Cardiac septum (tissue), 1 donor: ENCODE measurements at regions not wholly inside any gene's neighbourhood (a gene's known extent, or its start where the extent isn't known, plus 50 kb on each side); places are given as distances from the start of the nearest gene placed in this dataset.
"Not testable (repeated sequence)": the region's sequence is repeated elsewhere in the genome, so short reads cannot be mapped to it uniquely, and the experiment has no call there.

Experiments used
- DNase-seq: peaks from one replicate; pipeline ENCODE4 v3.0.0-alpha.2; 2020; ENCODE audit warnings: low spot score
- intact Hi-C: fragments of 100-400 bp; cut with DNase I; formaldehyde crosslinking; loops from one replicate; pipeline ENCODE4 v1.14.0; 2022
- donor health status: DM: no; HTN: no; CAD: no.

- intact Hi-C loops = no loop called here
Measured at GRCh38 chr4:54560513-54560912, 97.2 kb upstream of the KIT start.

GRCh38 chr4:54561940-54562339 is 95.8 kb upstream of the KIT start:
- intact Hi-C loops = no loop called here
- DNase-seq = no peak

More at GRCh38 chr4:54560513-54560912, 97.2 kb upstream of the KIT start:
- no peak for DNase-seq

- DNase-seq = no peak
- intact Hi-C loops = no loop called here
Measured at GRCh38 chr4:54566608-54567007, 91.1 kb upstream of the KIT start.

GRCh38 chr4:54567327-54567726 is 90.4 kb upstream of the KIT start:
- intact Hi-C loops = no loop called here
- no peak for DNase-seq

GRCh38 chr4:54568184-54568583 is 89.6 kb upstream of the KIT start:
- intact Hi-C loops = no loop called here
- no peak for DNase-seq

GRCh38 chr4:54570822-54571221 is 86.9 kb upstream of the KIT start:
- no peak for DNase-seq
- intact Hi-C loops = no loop called here

GRCh38 chr4:54571293-54572151 is 86.2 kb upstream of the KIT start:
- DNase-seq = no peak
- intact Hi-C loops = no loop called here

GRCh38 chr4:54572152-54572542 is 85.6 kb upstream of the KIT start:
- intact Hi-C loops = no loop called here
- DNase-seq = no peak

GRCh38 chr4:54574500-54574899 is 83.3 kb upstream of the KIT start:
- intact Hi-C loops = no loop called here
- no peak for DNase-seq

- intact Hi-C loops = no loop called here
- no peak for DNase-seq
Measured at GRCh38 chr4:54575919-54576318, 81.8 kb upstream of the KIT start.

GRCh38 chr4:54581807-54582206 is 76.0 kb upstream of the KIT start:
- intact Hi-C loops = no loop called here
- no peak for DNase-seq

GRCh38 chr4:54585321-54586000 is 72.3 kb upstream of the KIT start:
- DNase-seq = no peak
- intact Hi-C loops = no loop called here

- intact Hi-C loops = no loop called here
- no peak for DNase-seq
Measured at GRCh38 chr4:54586320-54586955, 71.3 kb upstream of the KIT start.

- intact Hi-C loops = no loop called here
Measured at GRCh38 chr4:54587107-54587891, 70.5 kb upstream of the KIT start.

GRCh38 chr4:54588404-54588803 is 69.4 kb upstream of the KIT start:
- DNase-seq = no peak
- intact Hi-C loops = no loop called here

More at GRCh38 chr4:54587107-54587891, 70.5 kb upstream of the KIT start:
- DNase-seq = no peak

- intact Hi-C loops = no loop called here
Measured at GRCh38 chr4:54589586-54589985, 68.2 kb upstream of the KIT start.

GRCh38 chr4:54593795-54594322 is 63.9 kb upstream of the KIT start:
- DNase-seq = no peak
- intact Hi-C loops = no loop called here

More at GRCh38 chr4:54589586-54589985, 68.2 kb upstream of the KIT start:
- DNase-seq = no peak

- no peak for DNase-seq
- intact Hi-C loops = no loop called here
Measured at GRCh38 chr4:54596201-54596600, 61.6 kb upstream of the KIT start.

- intact Hi-C loops, DNase-seq: not testable (repeated sequence)
Measured at GRCh38 chr4:54597678-54598077, 60.1 kb upstream of the KIT start.

GRCh38 chr4:54602175-54602574 is 55.6 kb upstream of the KIT start:
- intact Hi-C loops, DNase-seq: not testable (repeated sequence)
